Left lung (tissue), 4 donors: ENCODE measurements at regions not wholly inside any gene's neighbourhood (a gene's known extent, or its start where the extent isn't known, plus 50 kb on each side); places are given as distances from the start of the nearest gene placed in this dataset.

ENCODE experiments used
- ATAC-seq: fragments of 200-7000 bp; cut with Tn5 transposase; one replicate; pipeline ENCODE4 v1.9.1; 2020; ENCODE audit warnings: moderate library complexity
- DNase-seq, 4 donors: peaks; one replicate each; pipeline ENCODE4 v3.0.0-alpha.2; 2013 to 2020
- H3K27ac ChIP-seq, 2 donors: fragments of 200-600 bp; sonication (generic) in 1 of 2; one replicate each; pipeline versions ENCODE4 v1.5.0 to v1.8.0; 2020 to 2021
- H3K27me3 ChIP-seq, 2 donors: fragments of 200-600 bp; sonication (generic) in 1 of 2; one replicate each; pipeline versions ENCODE4 v1.5.0 to v1.8.0; 2020 to 2021
- H3K36me3 ChIP-seq, 2 donors: fragments of 200-600 bp; sonication (generic) in 1 of 2; one replicate each; pipeline versions ENCODE4 v1.5.0 to v1.8.0; 2020 to 2021
- H3K4me1 ChIP-seq, 2 donors: fragments of 200-600 bp; one replicate each; pipeline ENCODE4 v1.8.0; 2021
- H3K4me3 ChIP-seq, 2 donors: fragments of 200-600 bp; sonication (generic) in 1 of 2; one replicate each; pipeline versions ENCODE4 v1.5.0 to v1.8.0; 2020 to 2021; ENCODE audit warnings: mild to moderate bottlenecking in 1 of 2
- H3K9me3 ChIP-seq, 2 donors: fragments of 200-600 bp; sonication (generic) in 1 of 2; one replicate each; pipeline versions ENCODE4 v1.5.0 to v1.8.0; 2020 to 2021
- CTCF ChIP-seq, 2 donors: fragments of 200-600 bp; sonication (generic) in 1 of 2; IDR thresholded peaks; one replicate each; pipeline versions ENCODE4 v1.5.0 to v1.8.0; 2021; ENCODE audit warnings: antibody characterized with exemption in 2 of 2
- intact Hi-C, 2 donors: fragments of 100-400 bp; cut with DNase I; formaldehyde crosslinking; loops; one replicate each; pipeline versions ENCODE4 v1.11.2 to v1.14.2; 2022
- donor health status: DM: no; HTN: yes; CAD: no.
- donor health status: DM: no; HTN: no; CAD: no.

GRCh38 chr3:72262736-72263135 lies 477.8 kb upstream of the PROK2 start:
- H3K4me1 ChIP-seq, result peaks cover 0 to 12% of the 10 kb centered on the region in 2 donors
- no peak for ATAC-seq
- no peak overlapping the region for H3K4me3 ChIP-seq
- no peaks in the 10 kb centered on the region for H3K9me3 ChIP-seq
- no peak for TF ChIP-seq CTCF (IDR thresholded peaks at IDR 0.05)
- intact Hi-C loops, result no loop called here
- H3K36me3 ChIP-seq, result no peaks in the 10 kb centered on the region
- no peak for DNase-seq
- no peak overlapping the region for H3K27ac ChIP-seq
- no peaks in the 10 kb centered on the region for H3K27me3 ChIP-seq

- Histone ChIP-seq H3K27me3 (no peaks in the 10 kb centered on the region), H3K36me3 (no peaks in the 10 kb centered on the region), H3K9me3 (no peaks in the 10 kb centered on the region), H3K4me1 (peaks cover 0 to 12% of the 10 kb centered on the region in 2 donors), H3K27ac (no peak overlapping the region), H3K4me3 (no peak overlapping the region)
- intact Hi-C loops, result no loop called here
- no peak for TF ChIP-seq CTCF (IDR thresholded peaks at IDR 0.05)
- DNase-seq (no peak), ATAC-seq (no peak)
Measured at GRCh38 chr3:72261566-72262564, 476.9 kb upstream of the PROK2 start.

GRCh38 chr3:72260588-72260910 lies 475.6 kb upstream of the PROK2 start:
- Histone ChIP-seq H3K27ac (no peak overlapping the region), H3K9me3 (no peaks in the 10 kb centered on the region), H3K4me3 (no peak overlapping the region), H3K27me3 (no peaks in the 10 kb centered on the region), H3K4me1 (peaks cover 4 to 24% of the 10 kb centered on the region in 2 donors), H3K36me3 (no peaks in the 10 kb centered on the region)
- no peak for ATAC-seq
- no peak for DNase-seq
- no peak for TF ChIP-seq CTCF (IDR thresholded peaks at IDR 0.05)
- intact Hi-C loops, result no loop called here

- no peaks in the 10 kb centered on the region for H3K27me3 ChIP-seq
- peaks cover 9 to 29% of the 10 kb centered on the region in 2 donors for H3K4me1 ChIP-seq
- H3K27ac ChIP-seq, result no peak overlapping the region
- no peaks in the 10 kb centered on the region for H3K9me3 ChIP-seq
- no peak for DNase-seq
- intact Hi-C loops, result no loop called here
- no peaks in the 10 kb centered on the region for H3K36me3 ChIP-seq
- TF ChIP-seq CTCF (IDR thresholded peaks at IDR 0.05), result no peak
- ATAC-seq, result no peak
- H3K4me3 ChIP-seq, result no peak overlapping the region
Measured at GRCh38 chr3:72259755-72260587, 475.0 kb upstream of the PROK2 start.
